IMR-90 (cell line): ENCODE measurements at regions not wholly inside any gene's neighbourhood (a gene's known extent, or its start where the extent isn't known, plus 50 kb on each side); places are given as distances from the start of the nearest gene placed in this dataset.

Source experiments
- ATAC-seq: fragments of 200-7000 bp; cut with Tn5 transposase; 2 replicates; pipeline ENCODE4 v1.9.1; 2020; ENCODE audit warnings: low read depth, mild to moderate bottlenecking, moderate library complexity
- BruUV-seq: library from RNA; stranded (reverse); fragments of 400-500 nt; replicated peaks from 2 replicates; lab custom pipeline; 2021; lab: Mats Ljungman, UMichigan
- CTCF ChIA-PET: fragments of 300-600 bp; formaldehyde crosslinking; extraction: SDS; loops from one replicate; lab custom pipeline; 2021; ENCODE audit warnings: antibody characterized with exemption; lab: Yijun Ruan, JAX
- POLR2A ChIA-PET: fragments of 300-600 bp; sonication (Branson Sonifier 250); formaldehyde crosslinking; loops from one replicate; lab custom pipeline; 2022; ENCODE audit warnings: antibody characterized with exemption; ENCODE audit not compliant: unreplicated experiment; lab: Charles Lee
- DNase-seq: peaks from one replicate; pipeline ENCODE4 v3.0.0; 2013
- H2AFZ ChIP-seq: replicated peaks from 2 replicates; pipeline ENCODE3; 2013; ENCODE audit warnings: low read length, mild to moderate bottlenecking; ENCODE audit not compliant: poor library complexity
- H2AK5ac ChIP-seq: 2 replicates; pipeline ENCODE4 v1.6.1; 2013; ENCODE audit warnings: low read depth, low read length, inconsistent platforms
- H2AK9ac ChIP-seq: replicated peaks from 2 replicates; pipeline ENCODE3; 2013; ENCODE audit warnings: mild to moderate bottlenecking, low read depth, low read length, moderate library complexity; ENCODE audit not compliant: poor library complexity
- H2BK120ac ChIP-seq: 2 replicates; pipeline ENCODE4 v1.6.1; 2013; ENCODE audit warnings: low read depth, low read length, inconsistent platforms
- H2BK15ac ChIP-seq: 3 replicates; pipeline ENCODE4 v1.6.1; 2013; ENCODE audit warnings: low read depth, low read length, inconsistent platforms
- H2BK20ac ChIP-seq: 2 replicates; pipeline ENCODE4 v1.6.1; 2013; ENCODE audit warnings: low read depth, mild to moderate bottlenecking, inconsistent platforms, low read length, moderate library complexity
- H2BK5ac ChIP-seq: 2 replicates; pipeline ENCODE4 v1.6.1; 2013; ENCODE audit warnings: mild to moderate bottlenecking, low read depth, low read length, inconsistent platforms; ENCODE audit not compliant: poor library complexity, severe bottlenecking
- H3K14ac ChIP-seq: replicated peaks from 2 replicates; pipeline ENCODE4 v1.6.1; 2013; ENCODE audit warnings: low read depth, low read length, inconsistent platforms
- H3K18ac ChIP-seq: 2 replicates; pipeline ENCODE4 v1.6.1; 2013; ENCODE audit warnings: low read depth, low read length, control low read depth
- H3K23ac ChIP-seq: 2 replicates; pipeline ENCODE4 v1.6.1; 2013; ENCODE audit warnings: low read depth, low read length, inconsistent platforms
- H3K27ac ChIP-seq: 2 replicates; pipeline ENCODE4 v1.5.1; 2013; ENCODE audit warnings: mild to moderate bottlenecking, control low read depth, low read length; ENCODE audit not compliant: insufficient read depth
- H3K27me3 ChIP-seq: 2 replicates; pipeline ENCODE4 v1.6.1; 2013; ENCODE audit warnings: low read length; ENCODE audit not compliant: control insufficient read depth, insufficient read depth
- H3K36me3 ChIP-seq: 2 replicates; pipeline ENCODE4 v1.6.1; 2013; ENCODE audit warnings: low read length, mixed read lengths; ENCODE audit not compliant: control insufficient read depth, insufficient read depth
- H3K4ac ChIP-seq: 2 replicates; pipeline ENCODE4 v1.6.1; 2013; ENCODE audit warnings: low read depth, low read length, inconsistent platforms
- H3K4me1 ChIP-seq: 2 replicates; pipeline ENCODE4 v1.6.1; 2013; ENCODE audit warnings: low read length, mixed read lengths; ENCODE audit not compliant: control insufficient read depth, insufficient read depth
- H3K4me2 ChIP-seq: 2 replicates; pipeline ENCODE4 v1.6.1; 2013; ENCODE audit warnings: low read depth, mild to moderate bottlenecking, control low read depth, low read length, moderate library complexity
- H3K4me3 ChIP-seq: 2 replicates; pipeline ENCODE4 v1.5.1; 2013; ENCODE audit warnings: low read depth, mild to moderate bottlenecking, control low read depth, low read length, moderate library complexity; ENCODE audit not compliant: insufficient read depth
- H3K56ac ChIP-seq: 2 replicates; pipeline ENCODE4 v1.6.1; 2013; ENCODE audit warnings: low read length, inconsistent platforms; ENCODE audit not compliant: insufficient read depth; ENCODE audit errors: extremely low read depth
- H3K79me1 ChIP-seq, 2 experiments: 2 replicates each; pipeline ENCODE4 v1.6.1; 2013; ENCODE audit warnings: low read length in 2 of 2, inconsistent platforms in 1 of 2, low read depth in 1 of 2
- H3K9ac ChIP-seq: 2 replicates; pipeline ENCODE4 v1.6.1; 2013; ENCODE audit warnings: low read depth, low read length, control low read depth
- H3K9me1 ChIP-seq: 2 replicates; pipeline ENCODE4 v1.6.1; 2013; ENCODE audit warnings: low read length, inconsistent platforms; ENCODE audit not compliant: insufficient read depth
- H3K9me3 ChIP-seq: 2 replicates; pipeline ENCODE4 v1.6.1; 2013; ENCODE audit warnings: low read length; ENCODE audit not compliant: control insufficient read depth, insufficient read depth
- H4K20me1 ChIP-seq: 2 replicates; pipeline ENCODE4 v1.6.1; 2013; ENCODE audit warnings: low read length, inconsistent platforms; ENCODE audit not compliant: insufficient read depth
- H4K5ac ChIP-seq: 2 replicates; pipeline ENCODE4 v1.6.1; 2013; ENCODE audit warnings: mild to moderate bottlenecking, low read depth, low read length, control low read depth
- H4K8ac ChIP-seq, 2 experiments: 2 replicates each; pipeline ENCODE4 v1.6.1; 2013; ENCODE audit warnings: low read depth in 2 of 2, low read length in 2 of 2, control low read depth in 1 of 2, inconsistent platforms in 1 of 2
- H4K91ac ChIP-seq: 2 replicates; pipeline ENCODE4 v1.6.1; 2013; ENCODE audit warnings: low read depth, low read length, inconsistent platforms; ENCODE audit not compliant: insufficient read depth
- MAFK ChIP-seq: IDR thresholded peaks from 2 replicates; pipeline ENCODE4 v1.6.1; 2012; ENCODE audit warnings: low read depth, low read length, improper control_type of control experiment
- POLR2A ChIP-seq: IDR thresholded peaks from 2 replicates; pipeline ENCODE4 v1.6.1; 2012; ENCODE audit warnings: mild to moderate bottlenecking, low read depth, low read length
- WGBS, 2 experiments: methylation state at CpG; one replicate each; pipeline versions ENCODE4 v1.1.5 to v1.1.7; 2013; ENCODE audit warnings: missing lambda C conversion rate in 2 of 2; ENCODE audit not compliant: insufficient read length in 1 of 2; ENCODE audit errors: extremely low coverage in 2 of 2; 5-methylcytosine and 5-hydroxymethylcytosine counted together
- dilution Hi-C: fragments of 300-500 bp; cut with HindIII; formaldehyde crosslinking; loops from one replicate; pipeline ENCODE4 v1.14.3; 2018; ENCODE audit warnings: low sequenced_read_pairs; ENCODE audit not compliant: unreplicated experiment
- in situ Hi-C: fragments of 300-500 bp; cut with MboI; formaldehyde crosslinking; loops from 3 replicates; pipeline ENCODE4 v1.14.3; 2019; ENCODE audit warnings: low sequenced_read_pairs, inconsistent platforms, mixed read lengths
- intact Hi-C: fragments of 100-400 bp; cut with micrococcal nuclease; formaldehyde crosslinking; loops from 2 replicates; pipeline ENCODE4 v1.10.0; 2022
- TF ChIP-seq, protein P1 (sequence below): fragments of 150-350 bp; IDR thresholded peaks from 2 replicates; pipeline ENCODE4 v1.6.1; 2017; ENCODE audit warnings: mild to moderate bottlenecking, antibody characterized with exemption, low read length, low read depth

DNA sequence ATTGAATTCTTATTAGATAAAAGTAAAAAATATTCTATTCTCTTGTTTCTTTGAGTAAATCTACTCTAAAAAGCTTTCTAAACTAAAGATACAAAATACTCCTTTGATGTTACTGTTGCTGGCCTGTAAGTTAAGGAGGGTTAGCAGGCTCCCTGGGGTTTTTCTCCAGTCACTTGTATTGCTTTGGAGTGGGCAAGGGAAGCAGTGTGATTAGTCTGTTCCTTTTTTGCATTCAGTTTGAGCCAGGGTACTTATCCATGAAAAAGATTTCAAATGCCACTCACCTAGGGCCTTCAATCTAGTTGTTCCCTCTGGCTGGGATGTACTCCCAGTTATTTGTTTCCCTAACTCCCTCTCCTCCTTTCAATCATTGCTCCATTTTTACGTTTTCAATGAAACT lies 256.2 kb upstream of the SMC2 start:
- ATAC-seq (no peak), DNase-seq (no peak)
- H4K91ac ChIP-seq, result no peak overlapping the region
- H3K56ac ChIP-seq, result no peak overlapping the region
- H3K23ac ChIP-seq, result no peak overlapping the region
- dilution Hi-C loops, result no loop called here
- H2BK15ac ChIP-seq, result no peak overlapping the region
- no peak overlapping the region for H3K14ac ChIP-seq
- no peak overlapping the region for H2AK5ac ChIP-seq
- intact Hi-C loops, result no loop called here
- H2BK5ac ChIP-seq, result no peak overlapping the region
- H3K79me1 ChIP-seq, result no peaks in the 10 kb centered on the region
- H2BK20ac ChIP-seq, result no peak overlapping the region
- no peak overlapping the region for H4K5ac ChIP-seq
- CTCF ChIA-PET, result no interaction called here
- no peak overlapping the region for H3K27ac ChIP-seq
- H2AFZ ChIP-seq, result no peak overlapping the region
- H2BK120ac ChIP-seq, result no peak overlapping the region
- H4K8ac ChIP-seq, result no peak overlapping the region
- H3K9me1 ChIP-seq, result no peaks in the 10 kb centered on the region
- POLR2A ChIA-PET, result no interaction called here
- H3K27me3 ChIP-seq, result no peaks in the 10 kb centered on the region
- H4K20me1 ChIP-seq, result no peaks in the 10 kb centered on the region
- BruUV-seq, result no TSS peak
- H3K4ac ChIP-seq, result no peak overlapping the region
- H3K4me1 ChIP-seq, result no peaks in the 10 kb centered on the region
- H3K36me3 ChIP-seq, result no peaks in the 10 kb centered on the region
- in situ Hi-C loops, result no loop called here
- H3K4me2 ChIP-seq, result no peak overlapping the region
- H2AK9ac ChIP-seq, result no peak overlapping the region
- H3K9me3 ChIP-seq, result peaks cover 5% of the 10 kb centered on the region
- H3K4me3 ChIP-seq, result no peak overlapping the region
- no peak overlapping the region for H3K18ac ChIP-seq
- no peak overlapping the region for H3K9ac ChIP-seq
- WGBS, 2 experiments, result no CpG with 5 or more reads among the region's 1 CpG
- TF ChIP-seq MAFK, result no peak
- TF ChIP-seq, protein P1, sequence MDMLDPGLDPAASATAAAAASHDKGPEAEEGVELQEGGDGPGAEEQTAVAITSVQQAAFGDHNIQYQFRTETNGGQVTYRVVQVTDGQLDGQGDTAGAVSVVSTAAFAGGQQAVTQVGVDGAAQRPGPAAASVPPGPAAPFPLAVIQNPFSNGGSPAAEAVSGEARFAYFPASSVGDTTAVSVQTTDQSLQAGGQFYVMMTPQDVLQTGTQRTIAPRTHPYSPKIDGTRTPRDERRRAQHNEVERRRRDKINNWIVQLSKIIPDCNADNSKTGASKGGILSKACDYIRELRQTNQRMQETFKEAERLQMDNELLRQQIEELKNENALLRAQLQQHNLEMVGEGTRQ, result no peak
- TF ChIP-seq POLR2A, result no peak
